ENCODE measurements at regions not wholly inside any gene's neighbourhood (a gene's known extent, or its start where the extent isn't known, plus 50 kb on each side); places are given as distances from the start of the nearest gene placed in this dataset.

DNA sequence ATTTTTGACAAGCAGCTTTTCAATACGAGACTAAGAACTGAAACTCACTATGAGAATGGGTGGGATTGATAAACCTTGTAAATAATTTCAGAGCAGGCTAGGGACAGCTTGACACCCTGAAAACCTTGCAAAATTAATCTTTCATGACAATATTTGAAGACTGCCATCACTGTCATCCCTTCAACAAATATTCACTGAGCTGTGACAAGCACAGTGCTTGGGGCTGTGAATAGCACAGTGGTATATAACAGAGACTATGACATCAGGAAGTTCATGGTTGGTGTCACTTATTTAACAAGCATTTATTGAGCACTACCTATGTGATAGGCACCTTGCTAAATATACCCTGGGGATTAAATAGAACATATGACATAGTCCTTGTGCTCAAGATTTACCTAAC lies 741.0 kb upstream of the RIOK2 start:
- Histone ChIP-seq H3K36me3 (ENCODE audit: low read depth) (no peaks in the 10 kb centered on the region), H3K9me2 (ENCODE audit: insufficient read depth) (0 out of 2 replicates have a peak, but pooled peaks cover 3% of the 10 kb centered on the region), H4K20me1 (ENCODE audit: insufficient read depth) (no peaks in the 10 kb centered on the region), H3K9ac (no peak overlapping the region), H3K4me1 (ENCODE audit: insufficient read depth) (no peaks in the 10 kb centered on the region), H3K9me3 (ENCODE audit: low read depth) (no peaks in the 10 kb centered on the region), H2AFZ (no peak overlapping the region), H3K79me2 (ENCODE audit: insufficient read depth) (no peaks in the 10 kb centered on the region), H3K4me3 (no peak overlapping the region), H3K27me3 (replicated peaks; ENCODE audit: insufficient read depth) (no peaks in the 10 kb centered on the region), H3K4me2 (ENCODE audit: unreplicated experiment) (no peak overlapping the region), H3F3A (ENCODE audit: insufficient read depth) (no peaks in the 10 kb centered on the region), H3K27ac (no peak overlapping the region)
- TF ChIP-seq EZH2phosphoT487 (IDR thresholded peaks at IDR 0.05; ENCODE audit: insufficient read depth, low read depth) (no peak), EZH2 (IDR thresholded peaks at IDR 0.05; ENCODE audit: insufficient read depth, poor library complexity, severe bottlenecking) (no peak)
- in situ Hi-C loops (cut with MboI) = no loop called here
- no peak for DNase-seq
- 80 to 94% methylated on average over 1 of the region's 1 CpG for WGBS, 2 experiments (ENCODE audit: low coverage in 1 of 2, low lambda C conversion rate in 2 of 2, missing lambda C conversion rate in 2 of 2)

DNA sequence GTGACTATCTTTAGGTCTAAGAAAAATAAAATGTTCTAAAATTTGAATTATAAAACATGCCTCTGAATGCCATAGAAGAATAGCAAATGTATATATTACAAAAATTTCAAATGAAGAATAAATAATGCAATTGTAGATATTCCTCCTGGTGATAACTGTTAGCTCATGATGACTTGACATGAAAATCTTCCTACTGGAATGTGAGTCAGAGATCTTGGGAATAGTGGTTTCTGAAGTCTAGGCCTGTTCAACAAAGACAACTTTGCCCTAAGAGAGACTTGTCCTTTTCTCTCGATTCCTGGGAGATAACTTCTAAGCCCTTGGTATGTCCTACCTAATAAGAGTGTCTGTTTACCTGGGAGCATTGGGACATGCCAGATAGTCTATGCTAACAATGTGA lies 746.3 kb upstream of the RIOK2 start:
- H3K4me3 ChIP-seq = no peak overlapping the region
- no peaks in the 10 kb centered on the region for H3K36me3 ChIP-seq (ENCODE audit: low read depth)
- no peaks in the 10 kb centered on the region for H3F3A ChIP-seq (ENCODE audit: insufficient read depth)
- H3K9me3 ChIP-seq (ENCODE audit: low read depth) = no peaks in the 10 kb centered on the region
- H3K4me1 ChIP-seq (ENCODE audit: insufficient read depth) = no peaks in the 10 kb centered on the region
- no peaks in the 10 kb centered on the region for H4K20me1 ChIP-seq (ENCODE audit: insufficient read depth)
- no peaks in the 10 kb centered on the region for H3K79me2 ChIP-seq (ENCODE audit: insufficient read depth)
- H3K9me2 ChIP-seq (ENCODE audit: insufficient read depth) = 0 out of 2 replicates have a peak, but pooled peaks cover 3% of the 10 kb centered on the region
- 100% methylated on average over 1 of the region's 1 CpG for WGBS, 2 experiments (ENCODE audit: low coverage in 1 of 2, low lambda C conversion rate in 2 of 2, missing lambda C conversion rate in 2 of 2)
- H3K27ac ChIP-seq = no peak overlapping the region
- H3K9ac ChIP-seq = no peak overlapping the region
- H3K27me3 ChIP-seq (replicated peaks; ENCODE audit: insufficient read depth) = no peaks in the 10 kb centered on the region
- H2AFZ ChIP-seq = no peak overlapping the region
- DNase-seq = peak; percentile 40
- in situ Hi-C loops (cut with MboI) = no loop called here
- H3K4me2 ChIP-seq (ENCODE audit: unreplicated experiment) = no peak overlapping the region
- no peak for TF ChIP-seq EZH2 (IDR thresholded peaks at IDR 0.05; ENCODE audit: insufficient read depth, poor library complexity, severe bottlenecking)
- no peak for TF ChIP-seq EZH2phosphoT487 (IDR thresholded peaks at IDR 0.05; ENCODE audit: insufficient read depth, low read depth)

DNA sequence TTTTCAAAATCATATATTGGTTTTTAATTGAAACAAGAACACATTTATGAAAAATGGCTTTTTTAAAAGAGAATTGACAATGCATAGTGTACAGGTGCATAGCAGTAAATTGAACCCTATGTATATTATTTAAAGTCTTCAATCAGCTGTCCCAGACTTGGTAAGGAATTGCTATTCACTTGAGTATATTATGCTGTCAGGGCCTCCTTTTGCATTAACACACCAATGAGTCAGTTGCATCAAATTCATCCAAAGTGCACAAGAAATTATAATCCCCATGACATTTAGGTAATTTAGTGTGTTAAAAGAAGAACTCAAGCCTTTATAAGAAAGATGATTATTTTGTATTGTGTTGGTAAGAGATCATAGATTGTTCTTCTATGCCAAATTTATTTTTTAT lies 748.8 kb upstream of the RIOK2 start:
- Histone ChIP-seq H3K9me3 (ENCODE audit: low read depth) (no peaks in the 10 kb centered on the region), H2AFZ (no peak overlapping the region), H3K4me2 (ENCODE audit: unreplicated experiment) (no peak overlapping the region), H3K79me2 (ENCODE audit: insufficient read depth) (no peaks in the 10 kb centered on the region), H4K20me1 (ENCODE audit: insufficient read depth) (no peaks in the 10 kb centered on the region), H3K4me1 (ENCODE audit: insufficient read depth) (no peaks in the 10 kb centered on the region), H3K36me3 (ENCODE audit: low read depth) (no peaks in the 10 kb centered on the region), H3K9me2 (ENCODE audit: insufficient read depth) (0 out of 2 replicates have a peak, but pooled peaks cover 3% of the 10 kb centered on the region), H3K27ac (no peak overlapping the region), H3F3A (ENCODE audit: insufficient read depth) (no peaks in the 10 kb centered on the region), H3K4me3 (no peak overlapping the region), H3K9ac (no peak overlapping the region), H3K27me3 (replicated peaks; ENCODE audit: insufficient read depth) (no peaks in the 10 kb centered on the region)
- DNase-seq = no peak
- in situ Hi-C loops (cut with MboI) = no loop called here
- TF ChIP-seq EZH2phosphoT487 (IDR thresholded peaks at IDR 0.05; ENCODE audit: insufficient read depth, low read depth) (no peak), EZH2 (IDR thresholded peaks at IDR 0.05; ENCODE audit: insufficient read depth, poor library complexity, severe bottlenecking) (no peak)

DNA sequence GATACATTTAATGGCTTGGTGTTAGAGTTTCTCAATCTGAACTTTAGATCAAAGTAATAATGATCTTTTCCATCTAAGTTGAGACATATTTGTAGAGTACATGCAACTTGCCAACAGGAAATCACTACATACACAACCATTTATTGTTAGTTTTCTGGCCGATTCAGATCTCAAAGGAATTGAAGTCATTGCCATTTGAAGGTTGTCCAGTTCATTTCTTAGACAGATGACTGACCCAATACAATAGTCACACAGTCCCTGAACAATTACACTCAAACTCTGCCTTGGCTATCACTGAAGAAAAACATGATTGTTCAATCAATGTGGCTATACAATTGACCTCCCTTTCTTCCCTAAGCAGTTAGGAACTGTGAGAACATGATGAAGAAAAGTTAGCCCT lies 753.2 kb upstream of the RIOK2 start:
- no peaks in the 10 kb centered on the region for H3K9me3 ChIP-seq (ENCODE audit: low read depth)
- in situ Hi-C loops (cut with MboI) = no loop called here
- no peak overlapping the region for H3K27ac ChIP-seq
- H3K36me3 ChIP-seq (ENCODE audit: low read depth) = no peaks in the 10 kb centered on the region
- no peaks in the 10 kb centered on the region for H3K27me3 ChIP-seq (replicated peaks; ENCODE audit: insufficient read depth)
- H3F3A ChIP-seq (ENCODE audit: insufficient read depth) = no peaks in the 10 kb centered on the region
- H3K4me2 ChIP-seq (ENCODE audit: unreplicated experiment) = no peak overlapping the region
- DNase-seq = no peak
- TF ChIP-seq EZH2 (IDR thresholded peaks at IDR 0.05; ENCODE audit: insufficient read depth, poor library complexity, severe bottlenecking) (no peak), EZH2phosphoT487 (IDR thresholded peaks at IDR 0.05; ENCODE audit: insufficient read depth, low read depth) (no peak)
- no peak overlapping the region for H3K9ac ChIP-seq
- H4K20me1 ChIP-seq (ENCODE audit: insufficient read depth) = no peaks in the 10 kb centered on the region
- H3K79me2 ChIP-seq (ENCODE audit: insufficient read depth) = no peaks in the 10 kb centered on the region
- H3K4me1 ChIP-seq (ENCODE audit: insufficient read depth) = no peaks in the 10 kb centered on the region
- no peak overlapping the region for H3K4me3 ChIP-seq
- no peaks in the 10 kb centered on the region for H3K9me2 ChIP-seq (ENCODE audit: insufficient read depth)
- H2AFZ ChIP-seq = peak overlapping the region; percentile 39; the same call in 1 of the 2 replicates
- 4 to 9% methylated on average over 1 of the region's 1 CpG for WGBS, 2 experiments (ENCODE audit: low coverage in 1 of 2, low lambda C conversion rate in 2 of 2, missing lambda C conversion rate in 2 of 2)

DNA sequence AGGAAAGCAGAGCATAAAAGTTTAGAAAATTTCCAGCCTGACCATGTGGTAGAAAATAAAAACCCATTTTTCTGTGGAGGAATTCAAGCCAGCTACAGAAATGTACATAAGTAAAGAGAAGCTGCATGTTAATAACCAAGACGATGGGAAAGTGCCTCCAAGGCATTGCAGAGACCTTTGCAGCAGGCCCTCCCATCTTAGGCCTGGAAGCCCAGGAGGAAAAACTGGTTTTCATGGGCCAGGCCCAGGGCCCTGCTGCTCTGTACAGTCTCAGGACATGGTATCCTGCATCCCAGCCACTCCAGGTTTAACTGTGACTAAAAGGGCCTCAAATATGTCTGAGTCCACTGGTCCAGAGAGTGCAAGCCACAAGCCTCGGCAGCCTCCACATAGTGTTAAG lies 754.8 kb upstream of the RIOK2 start:
- Histone ChIP-seq H3K27me3 (replicated peaks; ENCODE audit: insufficient read depth) (no peaks in the 10 kb centered on the region), H3K79me2 (ENCODE audit: insufficient read depth) (no peaks in the 10 kb centered on the region), H3K9me2 (ENCODE audit: insufficient read depth) (no peaks in the 10 kb centered on the region), H3K9me3 (ENCODE audit: low read depth) (no peaks in the 10 kb centered on the region), H3K4me2 (ENCODE audit: unreplicated experiment) (no peak overlapping the region), H2AFZ (no peak overlapping the region), H3K4me3 (no peak overlapping the region), H4K20me1 (ENCODE audit: insufficient read depth) (no peaks in the 10 kb centered on the region), H3K9ac (no peak overlapping the region), H3K4me1 (ENCODE audit: insufficient read depth) (no peaks in the 10 kb centered on the region), H3F3A (ENCODE audit: insufficient read depth) (no peaks in the 10 kb centered on the region), H3K36me3 (ENCODE audit: low read depth) (no peaks in the 10 kb centered on the region), H3K27ac (no peak overlapping the region)
- no peak for TF ChIP-seq EZH2phosphoT487 (IDR thresholded peaks at IDR 0.05; ENCODE audit: insufficient read depth, low read depth)
- TF ChIP-seq EZH2 (IDR thresholded peaks at IDR 0.05; ENCODE audit: insufficient read depth, poor library complexity, severe bottlenecking) = no peak
- in situ Hi-C loops (cut with MboI) = no loop called here
- 88 to 92% methylated on average over 2 of the region's 2 CpGs for WGBS, 2 experiments (ENCODE audit: low coverage in 1 of 2, low lambda C conversion rate in 2 of 2, missing lambda C conversion rate in 2 of 2)
- no peak for DNase-seq

Measured in GM23248 (cell line).